Stomach (tissue), 4 donors: ENCODE measurements at regions not wholly inside any gene's neighbourhood (a gene's known extent, or its start where the extent isn't known, plus 50 kb on each side); places are given as distances from the start of the nearest gene placed in this dataset.

ENCODE experiments used
- CTCF ChIP-seq, 7 experiments: fragments of 450-650 bp in 4 of 7; fragments of 200-600 bp in 3 of 7; sonication (generic) in 3 of 7; IDR thresholded peaks; one replicate each; pipeline ENCODE4 v1.5.1; 2016 to 2019; ENCODE audit warnings: antibody characterized with exemption in 7 of 7, control low read depth in 2 of 7, mild to moderate bottlenecking in 1 of 7
- POLR2A ChIP-seq, 4 donors: fragments of 450-650 bp; IDR thresholded peaks; one replicate each; pipeline ENCODE4 v1.6.1; 2016; ENCODE audit warnings: antibody characterized with exemption in 4 of 4, control low read depth in 2 of 4, mild to moderate bottlenecking in 1 of 4, moderate library complexity in 1 of 4

GRCh38 chr3:74897006-74897405, 282.5 kb upstream of the CNTN3 start:
- TF ChIP-seq CTCF (IDR thresholded peaks at IDR 0.05): no peak
- TF ChIP-seq POLR2A (IDR thresholded peaks at IDR 0.05): no peak
